ENCODE measurements at regions not wholly inside any gene's neighbourhood (a gene's known extent, or its start where the extent isn't known, plus 50 kb on each side); places are given as distances from the start of the nearest gene placed in this dataset.

DNA sequence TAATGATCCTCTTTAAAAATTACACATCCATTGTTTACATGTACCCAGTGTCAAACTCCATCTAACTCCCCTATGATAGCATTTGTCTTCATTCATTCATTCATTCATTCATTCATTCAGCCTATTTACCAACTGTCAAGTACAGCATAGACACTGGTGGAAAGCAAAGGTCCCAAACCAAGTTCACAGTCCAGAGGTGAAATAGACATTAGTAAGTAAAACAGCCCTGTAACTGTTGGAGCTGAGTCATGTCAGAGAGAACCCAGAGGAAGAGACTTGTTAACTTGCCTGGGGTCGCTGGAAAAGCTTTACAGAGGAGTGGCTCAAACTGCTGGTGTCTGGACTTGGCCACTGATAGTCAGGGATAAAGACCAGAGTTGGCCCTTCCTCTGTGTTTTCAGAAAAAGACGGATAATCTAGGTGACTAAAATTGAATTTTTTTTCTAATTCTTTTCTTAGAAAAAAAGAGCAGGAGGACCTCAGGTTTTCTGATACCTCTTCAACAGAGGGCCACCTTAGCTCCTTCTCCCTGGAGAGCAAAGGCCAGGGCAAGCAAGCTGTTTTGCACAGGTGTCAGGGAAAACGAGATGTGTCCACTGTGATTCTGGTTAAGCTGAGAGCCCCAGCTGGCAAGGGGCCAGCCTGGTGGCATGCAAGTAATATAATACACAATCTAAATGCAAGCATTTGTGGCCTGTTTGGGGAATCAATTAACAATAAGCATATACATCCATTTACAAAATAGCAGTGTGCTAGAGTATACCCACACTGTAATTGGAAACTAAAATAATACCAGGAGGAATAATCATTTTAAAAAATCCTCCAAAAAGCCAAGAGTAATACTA, 96.7 kb upstream of the SLC14A2 start:
- TF ChIP-seq TEAD4 (IDR thresholded peaks at IDR 0.05; ENCODE audit: borderline replicate concordance, insufficient read depth) (no peak), POLR2AphosphoS5 (IDR thresholded peaks at IDR 0.05; ENCODE audit: low read depth, low read length) (no peak), FOSL2 (IDR thresholded peaks at IDR 0.05; ENCODE audit: borderline replicate concordance, low read depth) (no peak), CHD2 (IDR thresholded peaks at IDR 0.05; ENCODE audit: low read length, partially characterized antibody) (no peak), RAD21 (IDR thresholded peaks at IDR 0.05; ENCODE audit: low read length) (no peak)
- TF ChIP-seq, protein P1, sequence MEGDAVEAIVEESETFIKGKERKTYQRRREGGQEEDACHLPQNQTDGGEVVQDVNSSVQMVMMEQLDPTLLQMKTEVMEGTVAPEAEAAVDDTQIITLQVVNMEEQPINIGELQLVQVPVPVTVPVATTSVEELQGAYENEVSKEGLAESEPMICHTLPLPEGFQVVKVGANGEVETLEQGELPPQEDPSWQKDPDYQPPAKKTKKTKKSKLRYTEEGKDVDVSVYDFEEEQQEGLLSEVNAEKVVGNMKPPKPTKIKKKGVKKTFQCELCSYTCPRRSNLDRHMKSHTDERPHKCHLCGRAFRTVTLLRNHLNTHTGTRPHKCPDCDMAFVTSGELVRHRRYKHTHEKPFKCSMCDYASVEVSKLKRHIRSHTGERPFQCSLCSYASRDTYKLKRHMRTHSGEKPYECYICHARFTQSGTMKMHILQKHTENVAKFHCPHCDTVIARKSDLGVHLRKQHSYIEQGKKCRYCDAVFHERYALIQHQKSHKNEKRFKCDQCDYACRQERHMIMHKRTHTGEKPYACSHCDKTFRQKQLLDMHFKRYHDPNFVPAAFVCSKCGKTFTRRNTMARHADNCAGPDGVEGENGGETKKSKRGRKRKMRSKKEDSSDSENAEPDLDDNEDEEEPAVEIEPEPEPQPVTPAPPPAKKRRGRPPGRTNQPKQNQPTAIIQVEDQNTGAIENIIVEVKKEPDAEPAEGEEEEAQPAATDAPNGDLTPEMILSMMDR (IDR thresholded peaks at IDR 0.05): no peak

Data from SK-N-SH (cell line).